Right lobe of liver (tissue), 6 donors: ENCODE measurements at regions not wholly inside any gene's neighbourhood (a gene's known extent, or its start where the extent isn't known, plus 50 kb on each side); places are given as distances from the start of the nearest gene placed in this dataset.

ENCODE experiments used
- ATAC-seq, 4 donors: fragments of 200-7000 bp; cut with Tn5 transposase; one replicate each; pipeline ENCODE4 v1.9.1; 2020; ENCODE audit warnings: mild to moderate bottlenecking in 4 of 4, moderate library complexity in 4 of 4
- DNase-seq, 3 donors: peaks; one replicate each; pipeline ENCODE4 v3.0.0-alpha.2; 2020
- H3K27ac ChIP-seq, 3 donors: fragments of 200-600 bp; one replicate each; pipeline ENCODE4 v1.8.0; 2022
- H3K27me3 ChIP-seq, 2 donors: fragments of 200-600 bp; one replicate each; pipeline ENCODE4 v1.8.0; 2022
- H3K36me3 ChIP-seq, 4 donors: fragments of 200-600 bp; sonication (generic) in 1 of 4; one replicate each; pipeline versions ENCODE4 v1.5.1 to v1.8.0; 2017 to 2022; ENCODE audit warnings: control low read depth in 1 of 4
- H3K4me1 ChIP-seq, 4 donors: fragments of 200-600 bp; sonication (generic) in 1 of 4; one replicate each; pipeline versions ENCODE4 v1.5.1 to v1.8.0; 2017 to 2022; ENCODE audit warnings: control low read depth in 1 of 4
- H3K4me3 ChIP-seq, 3 donors: fragments of 200-600 bp; one replicate each; pipeline ENCODE4 v1.8.0; 2022
- H3K9me3 ChIP-seq, 4 donors: fragments of 200-600 bp; sonication (generic) in 1 of 4; one replicate each; pipeline versions ENCODE4 v1.5.1 to v1.8.0; 2017 to 2022; ENCODE audit warnings: control low read depth in 1 of 4
- POLR2A ChIP-seq: fragments of 450-650 bp; IDR thresholded peaks from one replicate; pipeline ENCODE4 v1.6.1; 2017; ENCODE audit warnings: antibody characterized with exemption, mild to moderate bottlenecking
- WGBS: methylation state at CpG from one replicate; pipeline ENCODE4 v1.1.6; 2018; ENCODE audit warnings: low coverage, low lambda C conversion rate; ENCODE audit not compliant: insufficient coverage; ENCODE audit errors: missing lambda C conversion rate; 5-methylcytosine and 5-hydroxymethylcytosine counted together
- intact Hi-C, 2 donors: fragments of 100-400 bp; cut with DNase I; formaldehyde crosslinking; loops; one replicate each; pipeline versions ENCODE4 v1.11.2 to v1.14.1; 2022
- TF ChIP-seq, protein P1 (sequence below), 4 donors: fragments of 200-600 bp in 3 of 4; fragments of 450-650 bp in 1 of 4; IDR thresholded peaks; one replicate each; pipeline versions ENCODE4 v1.5.1 to v1.8.0; 2016 to 2022; ENCODE audit warnings: antibody characterized with exemption in 4 of 4, mild to moderate bottlenecking in 2 of 4
- donor health status: DM: no; HTN: yes; CAD: no.
- donor health status: DM: no; HTN: no; CAD: no.
- donor health status: DM: no; HTN: no; CAD: no.
- donor health status: DM: no; HTN: yes; CAD: no.
- donor health status: DM: no; HTN: yes; CAD: no.

DNA sequence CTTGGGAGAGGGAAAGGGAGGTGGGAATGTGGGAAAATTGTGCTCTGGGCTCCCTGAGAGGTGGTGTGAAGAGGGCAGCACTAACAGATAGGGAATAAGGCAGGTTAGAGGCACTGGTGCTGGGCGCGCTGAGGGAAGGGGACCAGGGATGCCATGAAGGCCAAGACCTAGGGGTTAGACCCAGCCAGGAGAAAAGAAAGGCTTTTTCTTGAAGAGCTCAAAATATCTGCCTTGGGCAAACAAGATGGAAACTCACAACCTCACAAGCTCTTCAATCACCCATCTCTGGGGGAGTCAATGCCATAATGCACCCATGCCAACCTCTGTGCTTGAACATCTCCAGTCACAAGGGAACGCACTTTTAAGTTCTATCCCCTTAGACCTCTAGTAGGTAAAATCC, 363.6 kb upstream of the CHD6 start:
- no peak for ATAC-seq
- DNase-seq = no peak
- no peak for TF ChIP-seq POLR2A
- TF ChIP-seq, protein P1, sequence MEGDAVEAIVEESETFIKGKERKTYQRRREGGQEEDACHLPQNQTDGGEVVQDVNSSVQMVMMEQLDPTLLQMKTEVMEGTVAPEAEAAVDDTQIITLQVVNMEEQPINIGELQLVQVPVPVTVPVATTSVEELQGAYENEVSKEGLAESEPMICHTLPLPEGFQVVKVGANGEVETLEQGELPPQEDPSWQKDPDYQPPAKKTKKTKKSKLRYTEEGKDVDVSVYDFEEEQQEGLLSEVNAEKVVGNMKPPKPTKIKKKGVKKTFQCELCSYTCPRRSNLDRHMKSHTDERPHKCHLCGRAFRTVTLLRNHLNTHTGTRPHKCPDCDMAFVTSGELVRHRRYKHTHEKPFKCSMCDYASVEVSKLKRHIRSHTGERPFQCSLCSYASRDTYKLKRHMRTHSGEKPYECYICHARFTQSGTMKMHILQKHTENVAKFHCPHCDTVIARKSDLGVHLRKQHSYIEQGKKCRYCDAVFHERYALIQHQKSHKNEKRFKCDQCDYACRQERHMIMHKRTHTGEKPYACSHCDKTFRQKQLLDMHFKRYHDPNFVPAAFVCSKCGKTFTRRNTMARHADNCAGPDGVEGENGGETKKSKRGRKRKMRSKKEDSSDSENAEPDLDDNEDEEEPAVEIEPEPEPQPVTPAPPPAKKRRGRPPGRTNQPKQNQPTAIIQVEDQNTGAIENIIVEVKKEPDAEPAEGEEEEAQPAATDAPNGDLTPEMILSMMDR (IDR thresholded peaks at IDR 0.05) = no peak
- Histone ChIP-seq H3K9me3 (no peaks in the 10 kb centered on the region), H3K27me3 (no peaks in the 10 kb centered on the region), H3K4me3 (no peak overlapping the region), H3K4me1 (no peaks in the 10 kb centered on the region), H3K36me3 (no peaks in the 10 kb centered on the region), H3K27ac (no peak overlapping the region)
- 77% methylated on average over 3 of the region's 3 CpGs for WGBS
- intact Hi-C loops = loop anchor here in 1 of 2 donors (10.0 kb wide), 1 partner anchor 47 kb away; no protein-coding TSS in a partner anchor

GRCh38 chr20:41978875-41979274, 360.7 kb upstream of the CHD6 start:
- intact Hi-C loops = no loop called here
- no peak for DNase-seq
- Histone ChIP-seq H3K9me3 (no peaks in the 10 kb centered on the region), H3K36me3 (no peaks in the 10 kb centered on the region), H3K27ac (no peak overlapping the region), H3K4me1 (no peaks in the 10 kb centered on the region), H3K4me3 (no peak overlapping the region), H3K27me3 (no peaks in the 10 kb centered on the region)
- WGBS = no CpG with 5 or more reads among the region's 4 CpGs
- ATAC-seq = no peak
- TF ChIP-seq POLR2A = no peak

DNA sequence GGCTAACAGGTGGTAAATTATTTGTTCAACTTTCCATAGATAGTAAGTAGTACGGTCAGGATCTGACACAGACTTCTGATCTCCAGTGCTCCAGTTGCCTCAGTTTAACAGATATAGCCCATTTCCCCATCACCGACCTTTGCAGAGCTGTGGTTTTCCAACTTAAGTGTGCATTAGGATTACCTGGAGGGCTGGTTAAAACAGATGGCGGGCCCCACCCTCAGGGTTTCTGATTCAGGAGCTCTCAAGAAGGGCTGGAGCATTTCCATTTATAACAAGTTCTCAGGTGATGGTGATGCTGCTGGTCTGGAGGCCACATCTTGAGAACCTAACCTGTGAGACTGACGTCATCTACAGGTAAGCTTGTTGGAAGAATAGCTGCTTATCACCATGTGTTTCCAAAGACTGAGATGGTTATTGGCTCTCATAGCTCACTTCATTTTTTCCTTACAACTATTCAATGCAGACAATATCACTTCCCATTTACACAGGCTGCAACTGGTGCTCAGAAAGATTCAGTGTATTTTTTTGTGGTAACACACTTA, 360.1 kb upstream of the CHD6 start:
- Histone ChIP-seq H3K4me3 (no peak overlapping the region), H3K36me3 (no peaks in the 10 kb centered on the region), H3K27me3 (no peaks in the 10 kb centered on the region), H3K27ac (no peak overlapping the region), H3K4me1 (no peaks in the 10 kb centered on the region), H3K9me3 (no peaks in the 10 kb centered on the region)
- ATAC-seq = no peak
- TF ChIP-seq POLR2A = no peak
- TF ChIP-seq, protein P1 (IDR thresholded peaks at IDR 0.05) = no peak
- DNase-seq = no peak
- intact Hi-C loops = no loop called here
- 70% methylated on average over 3 of the region's 4 CpGs for WGBS

GRCh38 chr20:41969656-41970055, 351.5 kb upstream of the CHD6 start:
- no peaks in the 10 kb centered on the region for H3K9me3 ChIP-seq
- ATAC-seq (no peak), DNase-seq (no peak)
- no peaks in the 10 kb centered on the region for H3K4me1 ChIP-seq
- intact Hi-C loops = no loop called here
- no peak for TF ChIP-seq POLR2A
- TF ChIP-seq, protein P1 (IDR thresholded peaks at IDR 0.05) = no peak
- no peak overlapping the region for H3K27ac ChIP-seq
- H3K27me3 ChIP-seq = no peaks in the 10 kb centered on the region
- no peak overlapping the region for H3K4me3 ChIP-seq
- no peaks in the 10 kb centered on the region for H3K36me3 ChIP-seq
- 50% methylated on average over 6 of the region's 6 CpGs for WGBS

GRCh38 chr20:41960166-41960565, 342.0 kb upstream of the CHD6 start:
- no peak for ATAC-seq
- H3K9me3 ChIP-seq = no peaks in the 10 kb centered on the region
- no peak overlapping the region for H3K27ac ChIP-seq
- no peaks in the 10 kb centered on the region for H3K27me3 ChIP-seq
- no peaks in the 10 kb centered on the region for H3K4me1 ChIP-seq
- no peak for DNase-seq
- no peak overlapping the region for H3K4me3 ChIP-seq
- no peaks in the 10 kb centered on the region for H3K36me3 ChIP-seq
- intact Hi-C loops = no loop called here
- TF ChIP-seq, protein P1 (IDR thresholded peaks at IDR 0.05) = no peak
- no peak for TF ChIP-seq POLR2A
- WGBS = 51% methylated on average over 7 of the region's 7 CpGs
